ENCODE measurements at regions not wholly inside any gene's neighbourhood (a gene's known extent, or its start where the extent isn't known, plus 50 kb on each side); places are given as distances from the start of the nearest gene placed in this dataset.

- TF ChIP-seq, protein P1, sequence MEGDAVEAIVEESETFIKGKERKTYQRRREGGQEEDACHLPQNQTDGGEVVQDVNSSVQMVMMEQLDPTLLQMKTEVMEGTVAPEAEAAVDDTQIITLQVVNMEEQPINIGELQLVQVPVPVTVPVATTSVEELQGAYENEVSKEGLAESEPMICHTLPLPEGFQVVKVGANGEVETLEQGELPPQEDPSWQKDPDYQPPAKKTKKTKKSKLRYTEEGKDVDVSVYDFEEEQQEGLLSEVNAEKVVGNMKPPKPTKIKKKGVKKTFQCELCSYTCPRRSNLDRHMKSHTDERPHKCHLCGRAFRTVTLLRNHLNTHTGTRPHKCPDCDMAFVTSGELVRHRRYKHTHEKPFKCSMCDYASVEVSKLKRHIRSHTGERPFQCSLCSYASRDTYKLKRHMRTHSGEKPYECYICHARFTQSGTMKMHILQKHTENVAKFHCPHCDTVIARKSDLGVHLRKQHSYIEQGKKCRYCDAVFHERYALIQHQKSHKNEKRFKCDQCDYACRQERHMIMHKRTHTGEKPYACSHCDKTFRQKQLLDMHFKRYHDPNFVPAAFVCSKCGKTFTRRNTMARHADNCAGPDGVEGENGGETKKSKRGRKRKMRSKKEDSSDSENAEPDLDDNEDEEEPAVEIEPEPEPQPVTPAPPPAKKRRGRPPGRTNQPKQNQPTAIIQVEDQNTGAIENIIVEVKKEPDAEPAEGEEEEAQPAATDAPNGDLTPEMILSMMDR (IDR thresholded peaks at IDR 0.05; ENCODE audit: low read depth, low read length, poor library complexity, severe bottlenecking) = no peak
- no peak for TF ChIP-seq EZH2phosphoT487 (IDR thresholded peaks at IDR 0.05; ENCODE audit: borderline replicate concordance, low read length)
Observed at GRCh38 chr20:53844259-53844658, 226.1 kb downstream of the BCAS1 start.

Measured in DOHH2 (cell line).